Gastrocnemius medialis (tissue), 4 donors: ENCODE measurements at regions not wholly inside any gene's neighbourhood (a gene's known extent, or its start where the extent isn't known, plus 50 kb on each side); places are given as distances from the start of the nearest gene placed in this dataset.
"Not testable (repeated sequence)": the region's sequence is repeated elsewhere in the genome, so short reads cannot be mapped to it uniquely, and the experiment has no call there.

ENCODE experiments used
- POLR2A ChIP-seq, 2 donors: fragments of 450-650 bp; IDR thresholded peaks; one replicate each; pipeline ENCODE4 v1.6.1; 2017; ENCODE audit warnings: antibody characterized with exemption in 2 of 2, mild to moderate bottlenecking in 2 of 2, moderate library complexity in 2 of 2
- TF ChIP-seq, protein P1 (sequence below), 5 experiments: fragments of 450-650 bp in 3 of 5; fragments of 200-600 bp in 2 of 5; sonication (generic) in 2 of 5; IDR thresholded peaks in 4 of 5; conservative IDR thresholded peaks in 1 of 5; 1 replicate in 4 of 5; 2 replicates in 1 of 5; pipeline ENCODE4 v1.5.1; 2016 to 2019; ENCODE audit warnings: antibody characterized with exemption in 5 of 5, mild to moderate bottlenecking in 3 of 5, moderate library complexity in 3 of 5

DNA sequence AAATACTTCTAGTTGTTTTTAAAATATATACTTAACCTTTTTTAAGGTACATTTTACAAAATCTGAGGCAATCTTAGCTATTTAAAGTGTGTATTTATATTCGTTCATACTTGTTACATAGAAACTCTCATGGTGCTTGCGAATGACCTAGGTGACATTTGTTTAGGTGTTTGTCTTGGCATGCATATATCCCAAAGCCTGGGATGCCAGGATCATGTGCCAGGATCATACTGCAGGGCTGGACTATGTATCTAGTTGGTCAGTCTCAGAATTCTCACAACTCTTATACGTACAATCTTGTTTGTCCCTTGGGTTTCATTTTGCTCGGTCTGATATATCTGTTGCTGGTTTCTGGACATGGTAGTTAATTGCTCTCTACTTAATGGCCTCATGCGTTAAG is 109.9 kb upstream of the WIPF3 start:
- TF ChIP-seq, protein P1, sequence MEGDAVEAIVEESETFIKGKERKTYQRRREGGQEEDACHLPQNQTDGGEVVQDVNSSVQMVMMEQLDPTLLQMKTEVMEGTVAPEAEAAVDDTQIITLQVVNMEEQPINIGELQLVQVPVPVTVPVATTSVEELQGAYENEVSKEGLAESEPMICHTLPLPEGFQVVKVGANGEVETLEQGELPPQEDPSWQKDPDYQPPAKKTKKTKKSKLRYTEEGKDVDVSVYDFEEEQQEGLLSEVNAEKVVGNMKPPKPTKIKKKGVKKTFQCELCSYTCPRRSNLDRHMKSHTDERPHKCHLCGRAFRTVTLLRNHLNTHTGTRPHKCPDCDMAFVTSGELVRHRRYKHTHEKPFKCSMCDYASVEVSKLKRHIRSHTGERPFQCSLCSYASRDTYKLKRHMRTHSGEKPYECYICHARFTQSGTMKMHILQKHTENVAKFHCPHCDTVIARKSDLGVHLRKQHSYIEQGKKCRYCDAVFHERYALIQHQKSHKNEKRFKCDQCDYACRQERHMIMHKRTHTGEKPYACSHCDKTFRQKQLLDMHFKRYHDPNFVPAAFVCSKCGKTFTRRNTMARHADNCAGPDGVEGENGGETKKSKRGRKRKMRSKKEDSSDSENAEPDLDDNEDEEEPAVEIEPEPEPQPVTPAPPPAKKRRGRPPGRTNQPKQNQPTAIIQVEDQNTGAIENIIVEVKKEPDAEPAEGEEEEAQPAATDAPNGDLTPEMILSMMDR (IDR thresholded peaks at IDR 0.05 in 4 of 5, conservative IDR thresholded peaks at IDR 0.05 in 1 of 5): not testable (repeated sequence)
- not testable (repeated sequence) for TF ChIP-seq POLR2A (IDR thresholded peaks at IDR 0.05)
